H9 (cell line): ENCODE measurements at regions not wholly inside any gene's neighbourhood (a gene's known extent, or its start where the extent isn't known, plus 50 kb on each side); places are given as distances from the start of the nearest gene placed in this dataset.

Experiments used
- DNase-seq: peaks from one replicate; pipeline ENCODE4 v3.0.0-alpha.2; 2017
- H2AFZ ChIP-seq: one replicate; pipeline ENCODE4 v1.6.1; 2013; ENCODE audit warnings: mild to moderate bottlenecking, low read length, control low read depth, moderate library complexity
- H2AK5ac ChIP-seq: 2 replicates; pipeline ENCODE4 v1.6.1; 2013; ENCODE audit warnings: low read length, control low read depth, mixed read lengths; ENCODE audit not compliant: insufficient read length
- H2BK120ac ChIP-seq: one replicate; pipeline ENCODE4 v1.6.1; 2013; ENCODE audit warnings: low read depth, mild to moderate bottlenecking, low read length, control low read depth, inconsistent platforms; ENCODE audit not compliant: poor library complexity, severe bottlenecking
- H2BK12ac ChIP-seq: 2 replicates; pipeline ENCODE4 v1.6.1; 2013; ENCODE audit warnings: low read length, control low read depth, mixed read lengths, low read depth; ENCODE audit not compliant: insufficient read length
- H2BK15ac ChIP-seq: 2 replicates; pipeline ENCODE4 v1.6.1; 2013; ENCODE audit warnings: low read depth, low read length, control low read depth
- H2BK20ac ChIP-seq: one replicate; pipeline ENCODE4 v1.6.1; 2013; ENCODE audit warnings: low read depth, mild to moderate bottlenecking, low read length, control low read depth, inconsistent platforms; ENCODE audit not compliant: poor library complexity, severe bottlenecking
- H2BK5ac ChIP-seq: 2 replicates; pipeline ENCODE4 v1.6.1; 2013; ENCODE audit warnings: low read length, control low read depth, mixed read lengths; ENCODE audit not compliant: insufficient read length
- H3K14ac ChIP-seq: 2 replicates; pipeline ENCODE4 v1.6.1; 2013; ENCODE audit warnings: low read length, control low read depth; ENCODE audit not compliant: insufficient read depth
- H3K18ac ChIP-seq: 2 replicates; pipeline ENCODE4 v1.6.1; 2013; ENCODE audit warnings: low read depth, mild to moderate bottlenecking, mixed read lengths, low read length, control low read depth; ENCODE audit not compliant: insufficient read length
- H3K23ac ChIP-seq: 2 replicates; pipeline ENCODE4 v1.6.1; 2013; ENCODE audit warnings: low read length, control low read depth, mixed read lengths, low read depth; ENCODE audit not compliant: insufficient read length
- H3K23me2 ChIP-seq: 2 replicates; pipeline ENCODE4 v1.6.1; 2013; ENCODE audit warnings: low read depth, mild to moderate bottlenecking, mixed read lengths, low read length, control low read depth; ENCODE audit not compliant: insufficient read length, poor library complexity, severe bottlenecking
- H3K27ac ChIP-seq: 2 replicates; pipeline ENCODE4 v1.5.1; 2013; ENCODE audit warnings: low read length, control low read depth, mixed read lengths, low read depth; ENCODE audit not compliant: insufficient read length
- H3K27me3 ChIP-seq: 2 replicates; pipeline ENCODE4 v1.6.1; 2013; ENCODE audit warnings: low read length, control low read depth, inconsistent platforms; ENCODE audit not compliant: insufficient read depth
- H3K4ac ChIP-seq: 2 replicates; pipeline ENCODE4 v1.6.1; 2013; ENCODE audit warnings: low read depth, mild to moderate bottlenecking, control low read depth, inconsistent platforms, low read length, moderate library complexity
- H3K4me1 ChIP-seq: 2 replicates; pipeline ENCODE4 v1.6.1; 2013; ENCODE audit warnings: low read length, control low read depth, inconsistent platforms; ENCODE audit not compliant: insufficient read depth
- H3K4me2 ChIP-seq: 2 replicates; pipeline ENCODE4 v1.6.1; 2013; ENCODE audit warnings: low read length, control low read depth, mixed read lengths; ENCODE audit not compliant: insufficient read length, insufficient read depth
- H3K56ac ChIP-seq: 2 replicates; pipeline ENCODE4 v1.6.1; 2013; ENCODE audit warnings: low read depth, mild to moderate bottlenecking, mixed read lengths, low read length, control low read depth; ENCODE audit not compliant: insufficient read length
- H3K79me1 ChIP-seq: 2 replicates; pipeline ENCODE4 v1.6.1; 2013; ENCODE audit warnings: low read depth, mild to moderate bottlenecking, moderate library complexity, low read length, control low read depth, inconsistent platforms; ENCODE audit not compliant: insufficient read depth, poor library complexity, severe bottlenecking
- H3K79me2 ChIP-seq: 2 replicates; pipeline ENCODE4 v1.6.1; 2013; ENCODE audit warnings: low read length, control low read depth, inconsistent platforms; ENCODE audit not compliant: insufficient read depth
- H3K9ac ChIP-seq: 2 replicates; pipeline ENCODE4 v1.6.1; 2013; ENCODE audit warnings: low read length, control low read depth, mixed read lengths; ENCODE audit not compliant: insufficient read length; ENCODE audit errors: extremely low read depth
- H3K9me3 ChIP-seq: one replicate; pipeline ENCODE4 v1.6.1; 2013; ENCODE audit warnings: low read depth, low read length, inconsistent platforms; ENCODE audit not compliant: control insufficient read depth
- H3T11ph ChIP-seq: one replicate; pipeline ENCODE4 v1.6.1; 2013; ENCODE audit warnings: mild to moderate bottlenecking, low read length, control low read depth, inconsistent platforms
- H4K20me1 ChIP-seq: one replicate; pipeline ENCODE4 v1.6.1; 2013; ENCODE audit not compliant: control insufficient read depth, insufficient read length, insufficient read depth
- H4K5ac ChIP-seq: 2 replicates; pipeline ENCODE4 v1.6.1; 2013; ENCODE audit warnings: low read depth, mild to moderate bottlenecking, mixed read lengths, low read length, control low read depth; ENCODE audit not compliant: insufficient read length
- H4K8ac ChIP-seq: replicated peaks from 2 replicates; pipeline ENCODE4 v1.6.1; 2013; ENCODE audit warnings: low read length, control low read depth, mixed read lengths, low read depth; ENCODE audit not compliant: insufficient read length
- H4K91ac ChIP-seq: 2 replicates; pipeline ENCODE4 v1.6.1; 2013; ENCODE audit warnings: low read depth, mild to moderate bottlenecking, moderate library complexity, mixed read lengths, low read length, control low read depth; ENCODE audit not compliant: insufficient read length
- H3K27ac Mint-ChIP-seq, 3 experiments: 2 replicates in 2 of 3; 3 replicates in 1 of 3; pipeline ENCODE4 v1.8.0; 2020 to 2021; ENCODE audit warnings: mixed read lengths in 3 of 3, mild to moderate bottlenecking in 1 of 3, moderate library complexity in 1 of 3
- H3K27me3 Mint-ChIP-seq: 2 replicates; pipeline ENCODE4 v1.8.0; 2021; ENCODE audit warnings: low read depth, mild to moderate bottlenecking, moderate library complexity, mixed read lengths
- H3K36me3 Mint-ChIP-seq, 3 experiments: 2 replicates in 2 of 3; 3 replicates in 1 of 3; pipeline ENCODE4 v1.8.0; 2020 to 2021; ENCODE audit warnings: low read depth in 3 of 3, mixed read lengths in 3 of 3; ENCODE audit not compliant: insufficient read depth in 1 of 3
- H3K4me1 Mint-ChIP-seq, 2 experiments: 2 replicates each; pipeline ENCODE4 v1.8.0; 2020; ENCODE audit warnings: mixed read lengths in 2 of 2
- H3K4me3 Mint-ChIP-seq, 2 experiments: 2 replicates in 1 of 2; 3 replicates in 1 of 2; pipeline ENCODE4 v1.8.0; 2020 to 2021; ENCODE audit warnings: mild to moderate bottlenecking in 2 of 2, mixed read lengths in 2 of 2, moderate library complexity in 1 of 2
- H3K9me3 Mint-ChIP-seq, 2 experiments: 2 replicates in 1 of 2; 3 replicates in 1 of 2; pipeline ENCODE4 v1.8.0; 2020; ENCODE audit warnings: mild to moderate bottlenecking in 2 of 2, mixed read lengths in 2 of 2, moderate library complexity in 1 of 2
- WGBS: extraction: QIAGEN DNeasy Blood & Tissue Kit; methylation state at CpG from one replicate; pipeline ENCODE4 v1.1.7; 2013; ENCODE audit warnings: missing lambda C conversion rate, low lambda C conversion rate, mixed read lengths; ENCODE audit not compliant: insufficient read length; ENCODE audit errors: extremely low coverage; 5-methylcytosine and 5-hydroxymethylcytosine counted together
- TF ChIP-seq, protein P1 (sequence below): fragments of 200-600 bp; sonication (generic); conservative IDR thresholded peaks from 3 replicates; pipeline ENCODE4 v1.8.0; 2021; ENCODE audit warnings: antibody characterized with exemption, mild to moderate bottlenecking

DNA sequence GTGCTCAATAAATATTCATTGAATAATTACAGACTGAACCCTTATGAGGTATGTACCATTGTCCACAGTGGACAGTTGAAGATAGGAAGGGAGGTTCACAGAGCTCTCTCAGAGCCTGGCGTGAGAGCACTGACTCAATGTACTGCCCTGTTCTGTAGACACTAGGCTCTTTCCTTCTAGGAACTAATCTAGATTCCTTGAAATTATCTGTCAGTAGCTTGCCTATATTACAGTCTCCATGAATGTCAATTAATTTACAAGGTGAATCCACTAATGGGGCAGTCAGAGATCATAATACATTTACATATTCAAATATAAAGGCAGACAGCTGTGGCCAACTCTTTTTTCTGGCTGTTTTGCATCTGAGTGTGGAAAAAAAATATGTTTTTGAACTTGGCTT is 251.2 kb upstream of the SALL1 start:
- no peak overlapping the region for H4K8ac ChIP-seq
- H2BK20ac ChIP-seq = no peak overlapping the region
- H3K27me3 Mint-ChIP-seq = peaks cover 3% of the 10 kb centered on the region
- H3K27ac ChIP-seq = no peak overlapping the region
- H4K5ac ChIP-seq = no peak overlapping the region
- peaks cover 8% of the 10 kb centered on the region for H3K9me3 ChIP-seq
- H3K4me1 ChIP-seq = no peaks in the 10 kb centered on the region
- no peak overlapping the region for H3K4me3 Mint-ChIP-seq
- H3K4me1 Mint-ChIP-seq = peaks cover 0 to 3% of the 10 kb centered on the region in 2 experiments; a peak in 2 of 4 replicates
- H3K27me3 ChIP-seq = no peaks in the 10 kb centered on the region
- H3K36me3 Mint-ChIP-seq = peaks cover 17 to 38% (median 21%) of the 10 kb centered on the region in 3 experiments
- no peak overlapping the region for H3K4me2 ChIP-seq
- H2BK120ac ChIP-seq = no peak overlapping the region
- H3K9me3 Mint-ChIP-seq = peaks cover 30 to 35% of the 10 kb centered on the region in 2 experiments
- H3K14ac ChIP-seq = no peak overlapping the region
- H2AK5ac ChIP-seq = no peak overlapping the region
- no peak overlapping the region for H3T11ph ChIP-seq
- DNase-seq = no peak
- no peak overlapping the region for H2AFZ ChIP-seq
- H3K23me2 ChIP-seq = no peaks in the 10 kb centered on the region
- no peak overlapping the region for H3K18ac ChIP-seq
- no peak overlapping the region for H2BK12ac ChIP-seq
- no peak overlapping the region for H3K56ac ChIP-seq
- no peak overlapping the region for H3K23ac ChIP-seq
- H3K27ac Mint-ChIP-seq = no peak overlapping the region
- H2BK5ac ChIP-seq = no peak overlapping the region
- TF ChIP-seq, protein P1, sequence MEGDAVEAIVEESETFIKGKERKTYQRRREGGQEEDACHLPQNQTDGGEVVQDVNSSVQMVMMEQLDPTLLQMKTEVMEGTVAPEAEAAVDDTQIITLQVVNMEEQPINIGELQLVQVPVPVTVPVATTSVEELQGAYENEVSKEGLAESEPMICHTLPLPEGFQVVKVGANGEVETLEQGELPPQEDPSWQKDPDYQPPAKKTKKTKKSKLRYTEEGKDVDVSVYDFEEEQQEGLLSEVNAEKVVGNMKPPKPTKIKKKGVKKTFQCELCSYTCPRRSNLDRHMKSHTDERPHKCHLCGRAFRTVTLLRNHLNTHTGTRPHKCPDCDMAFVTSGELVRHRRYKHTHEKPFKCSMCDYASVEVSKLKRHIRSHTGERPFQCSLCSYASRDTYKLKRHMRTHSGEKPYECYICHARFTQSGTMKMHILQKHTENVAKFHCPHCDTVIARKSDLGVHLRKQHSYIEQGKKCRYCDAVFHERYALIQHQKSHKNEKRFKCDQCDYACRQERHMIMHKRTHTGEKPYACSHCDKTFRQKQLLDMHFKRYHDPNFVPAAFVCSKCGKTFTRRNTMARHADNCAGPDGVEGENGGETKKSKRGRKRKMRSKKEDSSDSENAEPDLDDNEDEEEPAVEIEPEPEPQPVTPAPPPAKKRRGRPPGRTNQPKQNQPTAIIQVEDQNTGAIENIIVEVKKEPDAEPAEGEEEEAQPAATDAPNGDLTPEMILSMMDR = no peak
- H3K9ac ChIP-seq = no peak overlapping the region
- H3K4ac ChIP-seq = no peak overlapping the region
- no peaks in the 10 kb centered on the region for H3K79me2 ChIP-seq
- H4K20me1 ChIP-seq = no peaks in the 10 kb centered on the region
- no peak overlapping the region for H4K91ac ChIP-seq
- WGBS = no CpG with 5 or more reads among the region's 1 CpG
- H2BK15ac ChIP-seq = no peak overlapping the region
- H3K79me1 ChIP-seq = no peaks in the 10 kb centered on the region
